HepG2 (cell line): ENCODE measurements at regions not wholly inside any gene's neighbourhood (a gene's known extent, or its start where the extent isn't known, plus 50 kb on each side); places are given as distances from the start of the nearest gene placed in this dataset.

Experiments used
- ATAC-seq: fragments of 200-7000 bp; cut with Tn5 transposase; 3 replicates; pipeline ENCODE4 v1.9.1; 2020; ENCODE audit warnings: mild to moderate bottlenecking, moderate library complexity
- BruUV-seq: library from RNA; stranded (reverse); fragments of 400-500 nt; replicated peaks from 2 replicates; lab custom pipeline; 2021; lab: Mats Ljungman, UMichigan
- CTCF ChIA-PET: fragments of 300-600 bp; formaldehyde crosslinking; extraction: SDS; loops from one replicate; lab custom pipeline; 2021; ENCODE audit warnings: low total read pairs, inconsistent platforms, low intra/inter-chr PET ratio; lab: Yijun Ruan, JAX
- POLR2A ChIA-PET: fragments of 350-600 bp; sonication (Branson Sonifier 250); formaldehyde crosslinking; loops from one replicate; lab custom pipeline; 2020; ENCODE audit warnings: antibody characterized with exemption, inconsistent platforms; lab: Yijun Ruan, JAX
- DNase-seq: peaks from one replicate; pipeline ENCODE4 v3.0.0-alpha.2; 2015; ENCODE audit warnings: low spot score
- FAIRE-seq: peaks from 3 replicates; lab custom pipeline; 2011; peaks lifted over from hg19 to GRCh38; lab: Jason Lieb, UNC
- H2AFZ ChIP-seq: one replicate; pipeline ENCODE4 v1.6.1; 2011; ENCODE audit warnings: low read length, inconsistent platforms
- H3K27ac ChIP-seq: fragments of 300-600 bp; 3 replicates; pipeline ENCODE4 v1.8.0; 2011; ENCODE audit warnings: mixed run types, mild to moderate bottlenecking, mixed read lengths, low read length, inconsistent platforms; ENCODE audit not compliant: insufficient read depth; ENCODE audit errors: extremely low read length
- H3K27me3 ChIP-seq, 2 experiments: fragments of 200-600 bp in 1 of 2; 2 replicates in 1 of 2; 3 replicates in 1 of 2; pipeline versions ENCODE4 v1.6.0 to v1.8.0; 2011; ENCODE audit warnings: low read length in 2 of 2, mild to moderate bottlenecking in 2 of 2, moderate library complexity in 2 of 2, inconsistent platforms in 1 of 2; ENCODE audit not compliant: insufficient read depth in 2 of 2, control insufficient read depth in 1 of 2
- H3K36me3 ChIP-seq, 2 experiments: fragments of 200-600 bp in 1 of 2; replicated peaks in 1 of 2; 2 replicates in 1 of 2; 3 replicates in 1 of 2; pipeline versions ENCODE4 v1.5.1 to v1.8.0; 2011; ENCODE audit warnings: low read length in 2 of 2, inconsistent platforms in 1 of 2; ENCODE audit not compliant: insufficient read depth in 2 of 2, control insufficient read depth in 1 of 2
- H3K4me1 ChIP-seq: 2 replicates; pipeline ENCODE4 v1.5.1; 2012; ENCODE audit warnings: low read length, inconsistent platforms; ENCODE audit not compliant: insufficient read depth
- H3K4me2 ChIP-seq: 2 replicates; pipeline ENCODE4 v1.6.0; 2011; ENCODE audit warnings: low read depth, low read length, inconsistent platforms
- H3K4me3 ChIP-seq, 3 experiments: fragments of 200-600 bp in 1 of 3; sonication (generic), shearing (Covaris generic) in 1 of 3; replicated peaks in 1 of 3; 2 replicates each; pipeline ENCODE4 v1.5.1; 2011 to 2016; ENCODE audit warnings: low read length in 3 of 3, inconsistent platforms in 2 of 3, low read depth in 2 of 3, mild to moderate bottlenecking in 2 of 3, control low read depth in 1 of 3, mixed read lengths in 1 of 3; ENCODE audit not compliant: insufficient read depth in 1 of 3
- H3K79me2 ChIP-seq: one replicate; pipeline ENCODE4 v1.6.1; 2011; ENCODE audit warnings: low read length, inconsistent platforms; ENCODE audit not compliant: insufficient read depth
- H3K9ac ChIP-seq: 2 replicates; pipeline ENCODE4 v1.6.0; 2011; ENCODE audit warnings: mild to moderate bottlenecking, low read depth, low read length, inconsistent platforms; ENCODE audit not compliant: insufficient read depth
- H3K9me3 ChIP-seq: 2 replicates; pipeline ENCODE4 v1.5.1; 2012; ENCODE audit warnings: mild to moderate bottlenecking, low read length
- H4K20me1 ChIP-seq: 2 replicates; pipeline ENCODE4 v1.6.0; 2011; ENCODE audit warnings: inconsistent platforms, mild to moderate bottlenecking, low read length, moderate library complexity; ENCODE audit not compliant: insufficient read depth
- HNRNPL ChIP-seq: fragments of 200-400 bp; formaldehyde crosslinking; IDR thresholded peaks from 2 replicates; pipeline ENCODE4 v1.6.1; 2017; ENCODE audit warnings: mild to moderate bottlenecking, low read depth, low read length
- JARID2 ChIP-seq: sonication (generic); formaldehyde crosslinking; IDR thresholded peaks from 2 replicates; pipeline ENCODE4 v1.8.1; 2023; ENCODE audit warnings: missing genetic modification reagents, inconsistent platforms; ENCODE audit not compliant: insufficient replicate concordance
- PAF1 ChIP-seq: IDR thresholded peaks from 2 replicates; pipeline ENCODE4 v1.6.1; 2016; ENCODE audit warnings: missing genetic modification reagents, missing compliant biosample characterization
- PREB ChIP-seq: sonication (generic); formaldehyde crosslinking; IDR thresholded peaks from 2 replicates; pipeline ENCODE4 v1.4.0; 2020; ENCODE audit warnings: missing genetic modification reagents
- REL ChIP-seq: sonication (generic); formaldehyde crosslinking; conservative IDR thresholded peaks from 2 replicates; pipeline ENCODE4 v1.8.0; 2022; ENCODE audit warnings: mild to moderate bottlenecking, missing genetic modification reagents, moderate library complexity
- TRAFD1 ChIP-seq: sonication (generic); formaldehyde crosslinking; IDR thresholded peaks from 2 replicates; pipeline ENCODE4 v1.5.1; 2020; ENCODE audit warnings: missing genetic modification reagents, mild to moderate bottlenecking, borderline replicate concordance
- ZNF446 ChIP-seq: sonication (generic); formaldehyde crosslinking; IDR thresholded peaks from 2 replicates; pipeline ENCODE4 v1.5.0; 2020; ENCODE audit warnings: mild to moderate bottlenecking, missing genetic modification reagents
- ZNF788 ChIP-seq: sonication (generic); formaldehyde crosslinking; IDR thresholded peaks from 2 replicates; pipeline ENCODE4 v1.5.0; 2020; ENCODE audit warnings: mild to moderate bottlenecking, missing genetic modification reagents, borderline replicate concordance
- ZNF816 ChIP-seq: sonication (generic); formaldehyde crosslinking; IDR thresholded peaks from 2 replicates; pipeline ENCODE4 v1.8.0; 2022; ENCODE audit warnings: missing genetic modification reagents, mild to moderate bottlenecking, borderline replicate concordance
- WGBS: methylation state at CpG from one replicate; pipeline ENCODE4 v1.1.6; 2017; ENCODE audit warnings: low lambda C conversion rate; 5-methylcytosine and 5-hydroxymethylcytosine counted together
- in situ Hi-C: cut with HindIII; loops from 2 replicates; pipeline ENCODE4 v1.10.0; 2017; ENCODE audit warnings: low pct_unique_long_range_greater_than_20kb; ENCODE audit not compliant: extremely low pct_ligation_motif_present
- intact Hi-C: fragments of 100-400 bp; cut with micrococcal nuclease; formaldehyde crosslinking; loops from one replicate; pipeline ENCODE4 v1.10.0; 2022; ENCODE audit not compliant: unreplicated experiment

GRCh38 chr4:146096371-146096770, 79.1 kb upstream of the LSM6 start:
- intact Hi-C loops (loop anchor here (5.0 to 10.0 kb wide), 2 partner anchors 141 to 998 kb away; no protein-coding TSS in a partner anchor), in situ Hi-C loops (loop anchor here (25.0 kb wide), 1 partner anchor 816 kb away; no protein-coding TSS in a partner anchor)
- BruUV-seq: no TSS peak
- ChIA-PET CTCF (no interaction called here), POLR2A (no interaction called here)
- no peak overlapping the region for H2AFZ ChIP-seq
- H3K9ac ChIP-seq: no peak overlapping the region
- no peaks in the 10 kb centered on the region for H4K20me1 ChIP-seq
- 29% methylated on average over 2 of the region's 2 CpGs for WGBS
- no peak for ATAC-seq
- H3K4me1 ChIP-seq: no peaks in the 10 kb centered on the region
- H3K4me2 ChIP-seq: no peak overlapping the region
- no peak for DNase-seq
- no peak overlapping the region for H3K4me3 ChIP-seq
- no peaks in the 10 kb centered on the region for H3K36me3 ChIP-seq
- no peak overlapping the region for H3K27ac ChIP-seq
- no peaks in the 10 kb centered on the region for H3K79me2 ChIP-seq
- no peak for FAIRE-seq
- TF ChIP-seq JARID2 (CRISPR knock-in tag) (no peak), PAF1 (CRISPR knock-in tag) (no peak), REL (no peak), ZNF816 (CRISPR knock-in tag) (no peak), PREB (CRISPR knock-in tag) (no peak), ZNF788 (CRISPR knock-in tag) (no peak), HNRNPL (no peak), TRAFD1 (CRISPR knock-in tag) (no peak), ZNF446 (no peak)
- no peaks in the 10 kb centered on the region for H3K9me3 ChIP-seq
- H3K27me3 ChIP-seq: 0 out of 5 replicates have a peak, but pooled peaks cover 0 to 2% of the 10 kb centered on the region in 2 experiments
